ENCODE measurements at regions not wholly inside any gene's neighbourhood (a gene's known extent, or its start where the extent isn't known, plus 50 kb on each side); places are given as distances from the start of the nearest gene placed in this dataset.

- TF ChIP-seq CTCF (IDR thresholded peaks at IDR 0.05) (no peak), POLR2A (IDR thresholded peaks at IDR 0.05) (no peak)
Observed at GRCh38 chr18:42330296-42330695, 375.3 kb downstream of the PIK3C3 start.

All from breast epithelium (tissue), 3 donors.